AG09319 (cell line): ENCODE measurements at regions not wholly inside any gene's neighbourhood (a gene's known extent, or its start where the extent isn't known, plus 50 kb on each side); places are given as distances from the start of the nearest gene placed in this dataset.

ENCODE experiments used
- DNase-seq: peaks from one replicate; pipeline ENCODE4 v3.0.0-alpha.2; 2010; ENCODE audit warnings: low read depth; ENCODE audit errors: extremely low read depth
- CTCF ChIP-seq: IDR thresholded peaks from 2 replicates; pipeline ENCODE4 v1.5.1; 2011; ENCODE audit warnings: low read depth, mild to moderate bottlenecking, inconsistent platforms, low read length, moderate library complexity

DNA sequence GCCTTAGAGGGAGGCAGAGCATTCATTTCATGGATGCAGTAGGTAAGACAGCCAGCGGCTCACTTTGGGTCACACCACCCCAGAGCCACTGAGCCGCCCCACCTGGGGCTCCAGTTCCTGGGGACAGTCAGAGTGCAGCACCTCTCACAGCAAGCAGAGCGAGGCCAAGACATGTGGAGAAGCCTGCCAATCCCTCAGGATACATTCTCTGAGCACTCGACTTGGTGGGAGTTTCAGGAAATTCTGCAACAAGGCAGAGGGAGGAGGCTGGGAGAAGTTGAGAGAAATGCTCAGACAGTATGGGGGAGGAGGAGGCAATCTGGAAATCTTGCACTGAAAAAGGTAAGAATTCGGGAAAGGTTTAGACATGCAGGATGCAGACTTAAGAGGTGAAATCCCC is 60.8 kb upstream of the WLS start:
- DNase-seq = no peak

GRCh38 chr1:68291688-68292384 is 59.5 kb upstream of the WLS start:
- TF ChIP-seq CTCF = no peak
- DNase-seq = no peak

More for the DNA sequence above, 60.8 kb upstream of the WLS start:
- no peak for TF ChIP-seq CTCF

DNA sequence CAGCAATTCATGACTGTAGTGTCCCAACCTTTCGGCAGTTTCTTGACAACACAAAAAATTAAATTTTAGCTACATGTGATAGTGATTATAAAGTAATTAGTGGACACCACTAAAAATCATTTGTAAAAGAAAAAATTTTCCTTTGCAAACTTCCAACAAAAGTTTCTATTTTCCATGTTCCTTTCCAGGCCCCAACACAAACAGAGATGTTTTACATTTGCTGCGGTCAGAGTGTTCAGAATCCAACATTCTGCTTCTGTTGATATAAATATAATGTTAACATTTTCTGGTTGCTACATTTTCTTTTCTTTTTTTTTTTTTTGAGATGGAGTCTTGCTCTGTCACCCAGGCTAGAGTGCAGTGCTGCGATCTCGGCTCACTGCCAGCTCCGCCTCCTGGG is 54.9 kb upstream of the WLS start:
- no peak for DNase-seq
- TF ChIP-seq CTCF = no peak

GRCh38 chr1:68285046-68285445 is 52.7 kb upstream of the WLS start:
- no peak for TF ChIP-seq CTCF
- DNase-seq = no peak

- no peak for DNase-seq
- no peak for TF ChIP-seq CTCF
Observed at GRCh38 chr1:68281946-68282615, 49.8 kb upstream of the WLS start.
